Osteocyte (in vitro differentiated cells): ENCODE measurements at regions not wholly inside any gene's neighbourhood (a gene's known extent, or its start where the extent isn't known, plus 50 kb on each side); places are given as distances from the start of the nearest gene placed in this dataset.
"Not testable (repeated sequence)": the region's sequence is repeated elsewhere in the genome, so short reads cannot be mapped to it uniquely, and the experiment has no call there.

Source experiments
- DNase-seq: peaks from one replicate; pipeline ENCODE4 v3.0.0; 2021; ENCODE audit warnings: mixed read lengths; ENCODE audit not compliant: unreplicated experiment; ENCODE audit errors: extremely low spot score
- H3K27ac Mint-ChIP-seq: one replicate; pipeline ENCODE4 v1.8.0; 2021; ENCODE audit warnings: mild to moderate bottlenecking, mixed read lengths; ENCODE audit not compliant: unreplicated experiment
- H3K27me3 Mint-ChIP-seq: one replicate; pipeline ENCODE4 v1.8.0; 2021; ENCODE audit warnings: mixed read lengths; ENCODE audit not compliant: unreplicated experiment
- H3K36me3 Mint-ChIP-seq: one replicate; pipeline ENCODE4 v1.8.0; 2021; ENCODE audit warnings: mixed read lengths; ENCODE audit not compliant: unreplicated experiment
- H3K4me1 Mint-ChIP-seq: one replicate; pipeline ENCODE4 v1.8.0; 2021; ENCODE audit warnings: mixed read lengths; ENCODE audit not compliant: unreplicated experiment
- H3K4me3 Mint-ChIP-seq: one replicate; pipeline ENCODE4 v1.8.0; 2021; ENCODE audit warnings: mild to moderate bottlenecking, moderate library complexity, mixed read lengths; ENCODE audit not compliant: unreplicated experiment
- H3K9me3 Mint-ChIP-seq: one replicate; pipeline ENCODE4 v1.8.0; 2021; ENCODE audit warnings: mixed read lengths; ENCODE audit not compliant: unreplicated experiment
- TF ChIP-seq, protein P1 (sequence below): fragments of 200-600 bp; sonication (generic); IDR thresholded peaks from 2 replicates; pipeline ENCODE4 v1.5.0; 2021; ENCODE audit warnings: antibody characterized with exemption, mild to moderate bottlenecking, moderate library complexity

- Mint-ChIP-seq H3K27ac (no peak overlapping the region), H3K4me3 (no peak overlapping the region), H3K27me3 (no peaks in the 10 kb centered on the region), H3K9me3 (peaks cover 33% of the 10 kb centered on the region), H3K4me1 (no peaks in the 10 kb centered on the region), H3K36me3 (no peaks in the 10 kb centered on the region)
- TF ChIP-seq, protein P1, sequence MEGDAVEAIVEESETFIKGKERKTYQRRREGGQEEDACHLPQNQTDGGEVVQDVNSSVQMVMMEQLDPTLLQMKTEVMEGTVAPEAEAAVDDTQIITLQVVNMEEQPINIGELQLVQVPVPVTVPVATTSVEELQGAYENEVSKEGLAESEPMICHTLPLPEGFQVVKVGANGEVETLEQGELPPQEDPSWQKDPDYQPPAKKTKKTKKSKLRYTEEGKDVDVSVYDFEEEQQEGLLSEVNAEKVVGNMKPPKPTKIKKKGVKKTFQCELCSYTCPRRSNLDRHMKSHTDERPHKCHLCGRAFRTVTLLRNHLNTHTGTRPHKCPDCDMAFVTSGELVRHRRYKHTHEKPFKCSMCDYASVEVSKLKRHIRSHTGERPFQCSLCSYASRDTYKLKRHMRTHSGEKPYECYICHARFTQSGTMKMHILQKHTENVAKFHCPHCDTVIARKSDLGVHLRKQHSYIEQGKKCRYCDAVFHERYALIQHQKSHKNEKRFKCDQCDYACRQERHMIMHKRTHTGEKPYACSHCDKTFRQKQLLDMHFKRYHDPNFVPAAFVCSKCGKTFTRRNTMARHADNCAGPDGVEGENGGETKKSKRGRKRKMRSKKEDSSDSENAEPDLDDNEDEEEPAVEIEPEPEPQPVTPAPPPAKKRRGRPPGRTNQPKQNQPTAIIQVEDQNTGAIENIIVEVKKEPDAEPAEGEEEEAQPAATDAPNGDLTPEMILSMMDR, result no peak
- no peak for DNase-seq
Measured at GRCh38 chr4:79121875-79122358, 182.7 kb upstream of the PAQR3 start.

DNA sequence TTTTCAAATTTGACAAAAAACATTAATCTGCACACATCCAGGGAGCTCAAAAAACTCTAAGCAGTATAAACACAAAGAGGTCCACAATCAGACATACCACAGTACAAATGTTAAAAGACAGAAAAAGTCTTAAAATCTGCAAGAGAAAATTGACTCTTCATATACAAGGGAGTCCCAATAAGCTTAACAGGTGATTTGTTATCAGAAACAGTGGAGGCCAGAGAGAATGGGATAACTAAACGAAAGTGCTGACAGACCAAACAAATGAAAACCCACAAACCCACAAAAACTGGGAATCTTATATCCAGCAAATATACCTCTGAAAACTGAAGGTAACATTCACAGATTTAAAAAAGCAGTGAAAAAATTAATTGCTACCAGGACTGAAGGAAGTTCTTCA is 182.0 kb upstream of the PAQR3 start:
- no peaks in the 10 kb centered on the region for H3K4me1 Mint-ChIP-seq
- H3K27me3 Mint-ChIP-seq, result no peaks in the 10 kb centered on the region
- TF ChIP-seq, protein P1, result no peak
- H3K27ac Mint-ChIP-seq, result no peak overlapping the region
- H3K9me3 Mint-ChIP-seq, result peaks cover 36% of the 10 kb centered on the region
- no peak overlapping the region for H3K4me3 Mint-ChIP-seq
- no peak for DNase-seq
- H3K36me3 Mint-ChIP-seq, result no peaks in the 10 kb centered on the region

- peaks cover 27% of the 10 kb centered on the region for H3K9me3 Mint-ChIP-seq
- not testable (repeated sequence) for H3K27me3 Mint-ChIP-seq, H3K27ac Mint-ChIP-seq, H3K36me3 Mint-ChIP-seq, H3K4me1 Mint-ChIP-seq, DNase-seq, H3K4me3 Mint-ChIP-seq
Measured at GRCh38 chr4:79117051-79117450, 177.8 kb upstream of the PAQR3 start.

DNA sequence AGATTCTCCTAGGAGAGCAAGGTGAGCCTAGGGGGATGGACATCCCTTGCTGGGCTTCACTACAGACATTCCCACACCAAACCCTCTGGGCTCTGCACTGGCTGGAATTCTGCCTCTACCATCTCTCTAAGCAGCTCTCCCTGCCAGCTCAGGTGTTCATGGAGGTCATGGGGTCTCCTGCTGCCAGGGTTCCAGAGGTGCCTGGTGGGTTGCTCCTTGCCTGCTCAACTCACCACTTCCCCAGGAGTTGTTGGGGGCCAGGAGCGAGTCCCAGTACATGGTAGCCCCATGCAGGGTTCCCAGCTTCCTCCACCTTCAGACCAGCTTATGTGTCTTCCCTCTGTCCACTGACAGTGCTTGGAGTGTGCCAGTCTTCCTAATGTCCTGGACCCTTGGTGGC is 167.8 kb upstream of the PAQR3 start:
- no peak for DNase-seq
- Mint-ChIP-seq H3K9me3 (no peaks in the 10 kb centered on the region), H3K4me3 (no peak overlapping the region), H3K4me1 (no peaks in the 10 kb centered on the region), H3K27me3 (peaks cover 5% of the 10 kb centered on the region), H3K36me3 (no peaks in the 10 kb centered on the region), H3K27ac (no peak overlapping the region)
- TF ChIP-seq, protein P1, result no peak

- Mint-ChIP-seq H3K4me3 (no peak overlapping the region), H3K9me3 (no peaks in the 10 kb centered on the region), H3K27ac (no peak overlapping the region), H3K4me1 (no peaks in the 10 kb centered on the region), H3K36me3 (no peaks in the 10 kb centered on the region), H3K27me3 (no peaks in the 10 kb centered on the region)
- DNase-seq, result no peak
- TF ChIP-seq, protein P1, result no peak
Measured at GRCh38 chr4:79088946-79089691, 149.9 kb upstream of the PAQR3 start.
